Neural progenitor cell (in vitro differentiated cells): ENCODE measurements at regions not wholly inside any gene's neighbourhood (a gene's known extent, or its start where the extent isn't known, plus 50 kb on each side); places are given as distances from the start of the nearest gene placed in this dataset.
A peak's percentile ranks its signal among the peaks of the same experiment; 100 is the strongest.

Source experiments
- DNase-seq: peaks from one replicate; pipeline ENCODE4 v3.0.0-alpha.2; 2016; ENCODE audit warnings: low spot score
- H2AFZ ChIP-seq: fragments of 200-600 bp; sonication (generic); replicated peaks from 2 replicates; pipeline ENCODE4 v1.6.1; 2016; ENCODE audit warnings: antibody characterized with exemption
- H3F3A ChIP-seq: fragments of 200-600 bp; sonication (generic); 2 replicates; pipeline ENCODE4 v1.6.1; 2016; ENCODE audit warnings: antibody characterized with exemption, low read depth
- H3K27ac ChIP-seq: fragments of 200-600 bp; sonication (generic); 2 replicates; pipeline ENCODE4 v1.5.1; 2016; ENCODE audit warnings: mild to moderate bottlenecking
- H3K27me3 ChIP-seq: fragments of 200-600 bp; sonication (generic); 2 replicates; pipeline ENCODE4 v1.6.1; 2016; ENCODE audit warnings: mild to moderate bottlenecking, moderate library complexity
- H3K36me3 ChIP-seq: fragments of 200-600 bp; sonication (generic); 2 replicates; pipeline ENCODE4 v1.5.1; 2016
- H3K4me1 ChIP-seq: fragments of 200-600 bp; sonication (generic); 2 replicates; pipeline ENCODE4 v1.6.1; 2016; ENCODE audit warnings: mixed run types
- H3K4me2 ChIP-seq: fragments of 200-600 bp; sonication (generic); 2 replicates; pipeline ENCODE4 v1.6.1; 2016
- H3K4me3 ChIP-seq: fragments of 200-600 bp; sonication (generic); 2 replicates; pipeline ENCODE4 v1.5.1; 2016
- H3K79me2 ChIP-seq: fragments of 200-600 bp; sonication (generic); 2 replicates; pipeline ENCODE4 v1.6.1; 2016; ENCODE audit warnings: low read depth
- H3K9ac ChIP-seq: fragments of 200-600 bp; sonication (generic); 2 replicates; pipeline ENCODE4 v1.6.1; 2016
- H3K9me3 ChIP-seq: fragments of 200-600 bp; sonication (generic); 2 replicates; pipeline ENCODE4 v1.5.1; 2016; ENCODE audit warnings: low read depth
- H4K20me1 ChIP-seq: fragments of 200-600 bp; sonication (generic); 2 replicates; pipeline ENCODE4 v1.6.1; 2016; ENCODE audit warnings: low read depth
- H3K27ac Mint-ChIP-seq: 3 replicates; pipeline ENCODE4 v1.8.0; 2021; ENCODE audit warnings: mixed read lengths
- H3K27me3 Mint-ChIP-seq: 2 replicates; pipeline ENCODE4 v1.8.0; 2022; ENCODE audit warnings: low read depth, mild to moderate bottlenecking, inconsistent platforms, moderate library complexity, mixed read lengths; ENCODE audit not compliant: insufficient read depth
- H3K36me3 Mint-ChIP-seq: 3 replicates; pipeline ENCODE4 v1.8.0; 2021; ENCODE audit warnings: mixed read lengths
- H3K4me1 Mint-ChIP-seq: 3 replicates; pipeline ENCODE4 v1.8.0; 2021; ENCODE audit warnings: mixed read lengths
- H3K4me3 Mint-ChIP-seq: 3 replicates; pipeline ENCODE4 v1.8.0; 2021; ENCODE audit warnings: mild to moderate bottlenecking, moderate library complexity, mixed read lengths
- H3K9me3 Mint-ChIP-seq: 3 replicates; pipeline ENCODE4 v1.8.0; 2020; ENCODE audit warnings: mixed read lengths
- CTCF ChIP-seq: fragments of 200-600 bp; sonication (generic); IDR thresholded peaks from 2 replicates; pipeline ENCODE4 v1.5.1; 2017; ENCODE audit warnings: antibody characterized with exemption, mild to moderate bottlenecking
- EZH2 ChIP-seq: fragments of 200-600 bp; sonication (generic); IDR thresholded peaks from 2 replicates; pipeline ENCODE4 v1.6.1; 2017; ENCODE audit warnings: antibody characterized with exemption, mild to moderate bottlenecking, moderate library complexity
- EZH2phosphoT487 ChIP-seq: fragments of 200-600 bp; sonication (generic); IDR thresholded peaks from 2 replicates; pipeline ENCODE4 v1.6.1; 2017; ENCODE audit warnings: antibody characterized with exemption

GRCh38 chr4:60173103-60173502, 1027.0 kb upstream of the ADGRL3 start:
- Mint-ChIP-seq H3K27ac (no peak overlapping the region), H3K4me3 (no peak overlapping the region), H3K36me3 (no peaks in the 10 kb centered on the region), H3K27me3 (peaks cover 3% of the 10 kb centered on the region), H3K9me3 (no peaks in the 10 kb centered on the region), H3K4me1 (no peaks in the 10 kb centered on the region)
- Histone ChIP-seq H3K4me3 (no peak overlapping the region), H3K79me2 (no peaks in the 10 kb centered on the region), H3K9me3 (no peaks in the 10 kb centered on the region), H3K4me2 (no peak overlapping the region), H4K20me1 (no peaks in the 10 kb centered on the region), H3K4me1 (no peaks in the 10 kb centered on the region), H3K36me3 (no peaks in the 10 kb centered on the region), H3K27me3 (no peaks in the 10 kb centered on the region), H3K27ac (no peak overlapping the region), H3F3A (no peaks in the 10 kb centered on the region), H2AFZ (no peak overlapping the region), H3K9ac (no peak overlapping the region)
- no peak for DNase-seq
- TF ChIP-seq EZH2phosphoT487 (no peak), CTCF (no peak), EZH2 (no peak)

- Histone ChIP-seq H3K4me1 (no peaks in the 10 kb centered on the region), H3K36me3 (no peaks in the 10 kb centered on the region), H3K9ac (no peak overlapping the region), H3K4me3 (no peak overlapping the region), H4K20me1 (no peaks in the 10 kb centered on the region), H3K9me3 (no peaks in the 10 kb centered on the region), H3K27ac (no peak overlapping the region), H3K4me2 (no peak overlapping the region), H3K27me3 (no peaks in the 10 kb centered on the region), H2AFZ (no peak overlapping the region), H3K79me2 (no peaks in the 10 kb centered on the region), H3F3A (no peaks in the 10 kb centered on the region)
- no peak for TF ChIP-seq EZH2
- no peak for TF ChIP-seq EZH2phosphoT487
- TF ChIP-seq CTCF = no peak
- Mint-ChIP-seq H3K36me3 (no peaks in the 10 kb centered on the region), H3K27ac (no peak overlapping the region), H3K9me3 (no peaks in the 10 kb centered on the region), H3K27me3 (peaks cover 3% of the 10 kb centered on the region), H3K4me3 (no peak overlapping the region), H3K4me1 (no peaks in the 10 kb centered on the region)
- no peak for DNase-seq
These were observed 1026.4 kb upstream of the ADGRL3 start for GRCh38 chr4:60173718-60174117.

GRCh38 chr4:60175241-60175640, 1024.9 kb upstream of the ADGRL3 start:
- Histone ChIP-seq H3K4me1 (no peaks in the 10 kb centered on the region), H3K79me2 (no peaks in the 10 kb centered on the region), H3F3A (no peaks in the 10 kb centered on the region), H3K4me2 (no peak overlapping the region), H3K27ac (no peak overlapping the region), H4K20me1 (no peaks in the 10 kb centered on the region), H3K9ac (no peak overlapping the region), H3K27me3 (no peaks in the 10 kb centered on the region), H2AFZ (peak overlapping the region; percentile 29), H3K9me3 (no peaks in the 10 kb centered on the region), H3K36me3 (no peaks in the 10 kb centered on the region), H3K4me3 (no peak overlapping the region)
- no peaks in the 10 kb centered on the region for H3K4me1 Mint-ChIP-seq
- no peak overlapping the region for H3K27ac Mint-ChIP-seq
- DNase-seq = no peak
- H3K36me3 Mint-ChIP-seq = no peaks in the 10 kb centered on the region
- H3K27me3 Mint-ChIP-seq = peaks cover 3% of the 10 kb centered on the region
- H3K4me3 Mint-ChIP-seq = no peak overlapping the region
- H3K9me3 Mint-ChIP-seq = no peaks in the 10 kb centered on the region
- TF ChIP-seq EZH2 (no peak), CTCF (no peak), EZH2phosphoT487 (no peak)

GRCh38 chr4:60187428-60187827, 1012.7 kb upstream of the ADGRL3 start:
- Mint-ChIP-seq H3K27ac (no peak overlapping the region), H3K4me3 (no peak overlapping the region), H3K36me3 (no peaks in the 10 kb centered on the region), H3K27me3 (no peaks in the 10 kb centered on the region), H3K9me3 (peaks cover 19% of the 10 kb centered on the region), H3K4me1 (no peaks in the 10 kb centered on the region)
- H3K9ac ChIP-seq = no peak overlapping the region
- H3K27ac ChIP-seq = no peak overlapping the region
- no peaks in the 10 kb centered on the region for H3K79me2 ChIP-seq
- H4K20me1 ChIP-seq = no peaks in the 10 kb centered on the region
- H3K36me3 ChIP-seq = no peaks in the 10 kb centered on the region
- no peaks in the 10 kb centered on the region for H3F3A ChIP-seq
- no peak overlapping the region for H2AFZ ChIP-seq
- H3K9me3 ChIP-seq = no peaks in the 10 kb centered on the region
- no peaks in the 10 kb centered on the region for H3K27me3 ChIP-seq
- no peak overlapping the region for H3K4me2 ChIP-seq
- TF ChIP-seq EZH2 (no peak), CTCF (no peak), EZH2phosphoT487 (no peak)
- H3K4me3 ChIP-seq = no peak overlapping the region
- no peak for DNase-seq
- no peaks in the 10 kb centered on the region for H3K4me1 ChIP-seq
